ENCODE measurements at regions not wholly inside any gene's neighbourhood (a gene's known extent, or its start where the extent isn't known, plus 50 kb on each side); places are given as distances from the start of the nearest gene placed in this dataset.

DNA sequence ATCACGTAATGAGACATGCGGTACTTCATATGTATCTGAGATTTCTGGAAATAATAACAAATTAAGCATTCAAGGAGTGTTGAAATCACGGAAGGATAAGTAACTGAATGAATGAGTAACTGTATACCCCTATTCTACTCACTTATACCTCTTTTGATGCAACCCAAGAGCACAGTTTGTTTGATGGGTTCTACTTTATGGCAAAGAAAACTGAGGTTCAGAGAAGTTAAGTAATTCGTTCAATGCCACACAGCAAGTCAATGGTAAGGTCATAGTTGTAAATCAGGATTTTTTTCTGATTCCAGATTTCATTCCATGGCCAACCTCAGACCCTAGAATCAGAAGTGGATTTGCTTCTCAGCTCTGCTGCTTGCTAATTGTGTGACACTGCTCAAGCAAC is 544.5 kb upstream of the TBX3 start:
- TF ChIP-seq, protein P1, sequence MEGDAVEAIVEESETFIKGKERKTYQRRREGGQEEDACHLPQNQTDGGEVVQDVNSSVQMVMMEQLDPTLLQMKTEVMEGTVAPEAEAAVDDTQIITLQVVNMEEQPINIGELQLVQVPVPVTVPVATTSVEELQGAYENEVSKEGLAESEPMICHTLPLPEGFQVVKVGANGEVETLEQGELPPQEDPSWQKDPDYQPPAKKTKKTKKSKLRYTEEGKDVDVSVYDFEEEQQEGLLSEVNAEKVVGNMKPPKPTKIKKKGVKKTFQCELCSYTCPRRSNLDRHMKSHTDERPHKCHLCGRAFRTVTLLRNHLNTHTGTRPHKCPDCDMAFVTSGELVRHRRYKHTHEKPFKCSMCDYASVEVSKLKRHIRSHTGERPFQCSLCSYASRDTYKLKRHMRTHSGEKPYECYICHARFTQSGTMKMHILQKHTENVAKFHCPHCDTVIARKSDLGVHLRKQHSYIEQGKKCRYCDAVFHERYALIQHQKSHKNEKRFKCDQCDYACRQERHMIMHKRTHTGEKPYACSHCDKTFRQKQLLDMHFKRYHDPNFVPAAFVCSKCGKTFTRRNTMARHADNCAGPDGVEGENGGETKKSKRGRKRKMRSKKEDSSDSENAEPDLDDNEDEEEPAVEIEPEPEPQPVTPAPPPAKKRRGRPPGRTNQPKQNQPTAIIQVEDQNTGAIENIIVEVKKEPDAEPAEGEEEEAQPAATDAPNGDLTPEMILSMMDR (conservative IDR thresholded peaks at IDR 0.05; ENCODE audit: low read length): no peak
- TF ChIP-seq EZH2phosphoT487 (IDR thresholded peaks at IDR 0.05; ENCODE audit: borderline replicate concordance): no peak

Data from Loucy (cell line).